Occipital lobe (tissue), 1 donor: ENCODE measurements at regions not wholly inside any gene's neighbourhood (a gene's known extent, or its start where the extent isn't known, plus 50 kb on each side); places are given as distances from the start of the nearest gene placed in this dataset.
"Not testable (repeated sequence)": the region's sequence is repeated elsewhere in the genome, so short reads cannot be mapped to it uniquely, and the experiment has no call there.

Experiments used
- DNase-seq: peaks from one replicate; lab custom pipeline; 2025; lab: John Stamatoyannopoulos, UW

DNA sequence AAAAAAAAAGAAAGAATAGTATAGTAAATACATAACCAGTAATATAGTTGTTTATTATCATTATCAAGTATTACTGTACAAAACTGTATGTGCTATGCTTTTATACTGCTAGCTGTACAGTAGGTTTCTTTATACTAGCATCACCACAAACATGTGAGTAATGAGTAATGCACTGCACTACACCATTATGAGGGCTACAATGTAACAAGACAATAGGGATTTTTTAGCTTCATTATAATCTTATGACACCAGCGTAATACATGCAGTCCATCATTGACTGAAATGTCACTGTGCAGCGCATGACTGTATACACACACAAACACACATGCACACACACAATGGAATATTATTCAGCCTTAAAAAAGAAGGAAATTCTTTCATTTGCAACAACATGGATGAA is 111.5 kb upstream of the ZBED5 start:
- no peak for DNase-seq

DNA sequence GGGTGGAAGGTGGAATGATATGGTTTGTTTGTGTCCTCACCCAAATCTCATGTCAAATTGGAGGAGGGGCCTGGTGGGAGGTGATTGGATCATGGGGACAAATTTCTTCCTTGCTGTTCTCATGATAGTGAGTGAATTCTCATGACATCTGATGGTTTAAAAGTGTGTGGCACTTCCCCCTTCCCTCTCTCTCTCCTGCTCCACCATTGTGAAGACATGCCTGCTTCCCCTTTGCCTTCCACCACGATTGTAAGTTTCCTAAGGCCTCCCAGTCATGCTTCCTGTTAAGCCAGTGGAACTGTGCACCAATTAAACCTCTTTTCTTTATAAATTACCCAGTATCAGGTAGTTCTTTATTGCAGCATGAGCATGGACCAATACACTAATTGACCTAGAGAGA is 99.0 kb upstream of the ZBED5 start:
- not testable (repeated sequence) for DNase-seq

DNA sequence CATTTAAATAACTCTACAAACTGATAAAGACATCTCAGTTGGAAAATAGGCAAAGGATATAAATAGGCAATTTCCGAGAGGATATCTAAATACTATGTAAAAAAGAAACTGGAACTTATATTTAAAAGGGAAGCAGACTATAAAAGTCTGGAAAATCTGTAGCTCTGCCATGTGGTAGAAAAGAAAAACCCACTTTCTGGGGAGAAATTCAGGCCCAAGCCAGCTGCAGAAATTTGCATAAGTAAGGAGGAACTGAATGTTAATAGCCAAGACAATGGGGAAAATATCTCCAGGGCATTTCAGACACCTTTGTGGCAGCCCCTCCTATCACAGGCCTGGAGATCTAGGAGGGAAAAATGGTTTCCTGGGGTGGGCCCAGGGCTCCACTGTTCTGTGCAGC is 97.8 kb upstream of the ZBED5 start:
- DNase-seq = no peak

DNA sequence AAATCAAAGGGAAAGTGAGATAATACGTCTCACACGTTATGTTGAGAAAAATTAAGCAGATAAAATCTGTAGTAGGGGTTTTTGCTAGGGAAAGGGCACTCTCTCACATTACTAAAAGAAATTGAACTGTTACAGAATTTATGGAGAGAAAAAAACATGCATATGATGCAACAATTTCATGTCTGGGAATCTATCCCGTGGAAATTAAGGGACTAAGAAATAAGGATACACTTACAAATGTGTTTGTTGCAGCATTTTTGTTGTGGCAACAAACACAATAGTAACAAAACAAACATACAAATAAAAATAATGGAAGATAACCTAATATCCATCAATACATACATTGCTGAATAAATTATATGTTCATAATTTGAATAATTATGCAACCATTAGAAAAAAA is 96.3 kb upstream of the ZBED5 start:
- no peak for DNase-seq

DNA sequence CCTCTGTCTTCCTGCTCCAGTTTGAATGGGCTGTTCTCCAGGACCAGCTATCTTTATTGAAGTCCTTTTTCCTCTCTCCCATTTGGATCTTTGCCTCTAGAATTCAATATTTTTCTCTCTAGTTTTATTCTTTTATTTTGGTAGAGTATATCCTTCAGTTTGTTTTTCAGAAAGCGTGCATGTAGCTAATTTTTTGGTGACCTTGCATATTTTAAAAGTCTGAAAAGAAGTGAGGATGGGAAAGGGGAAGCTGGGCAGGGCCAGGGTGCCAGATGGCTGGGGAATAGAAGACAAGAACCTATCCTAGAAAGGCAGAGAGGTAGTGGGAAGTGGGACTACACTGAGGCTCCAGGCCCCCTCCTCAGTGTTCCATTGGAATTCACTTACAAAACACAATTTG is 95.0 kb upstream of the ZBED5 start:
- DNase-seq = no peak

DNA sequence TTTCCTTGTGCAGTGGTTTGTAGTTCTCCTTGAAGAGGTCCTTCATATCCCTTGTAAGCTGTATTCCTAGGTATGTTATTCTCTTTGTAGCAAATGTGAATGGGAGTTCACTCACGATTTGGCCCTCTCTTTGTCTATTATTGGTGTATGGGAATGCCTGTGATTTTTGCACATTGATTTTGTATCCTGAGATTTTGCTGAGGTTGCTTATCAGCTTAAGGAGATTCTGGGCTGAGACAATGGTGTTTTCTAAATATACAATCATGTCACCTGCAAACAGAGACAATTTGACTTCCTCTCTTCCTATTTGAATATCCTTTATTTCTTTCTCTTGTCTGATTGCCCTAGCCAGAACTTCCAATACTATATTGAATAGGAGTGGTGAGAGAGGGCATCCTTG is 90.1 kb upstream of the ZBED5 start:
- DNase-seq = not testable (repeated sequence)

DNA sequence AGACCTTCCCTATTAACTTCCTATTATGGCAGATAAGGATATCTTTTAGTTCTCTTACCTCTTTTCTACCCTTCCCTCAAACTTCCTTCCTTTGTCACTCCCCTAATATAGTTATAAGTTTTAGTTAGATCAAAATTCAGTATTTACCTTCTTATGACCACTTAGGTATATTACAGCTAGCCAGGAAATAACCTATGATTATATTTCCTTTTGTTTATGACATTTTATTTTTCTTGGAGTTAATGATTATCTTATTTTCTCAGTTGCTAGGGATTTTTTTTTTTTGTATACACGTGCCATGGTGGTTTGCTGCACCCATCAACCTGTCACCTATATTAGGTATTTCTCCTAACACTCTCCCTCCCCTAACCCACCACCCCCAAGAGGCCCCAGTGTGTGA is 88.2 kb upstream of the ZBED5 start:
- no peak for DNase-seq

DNA sequence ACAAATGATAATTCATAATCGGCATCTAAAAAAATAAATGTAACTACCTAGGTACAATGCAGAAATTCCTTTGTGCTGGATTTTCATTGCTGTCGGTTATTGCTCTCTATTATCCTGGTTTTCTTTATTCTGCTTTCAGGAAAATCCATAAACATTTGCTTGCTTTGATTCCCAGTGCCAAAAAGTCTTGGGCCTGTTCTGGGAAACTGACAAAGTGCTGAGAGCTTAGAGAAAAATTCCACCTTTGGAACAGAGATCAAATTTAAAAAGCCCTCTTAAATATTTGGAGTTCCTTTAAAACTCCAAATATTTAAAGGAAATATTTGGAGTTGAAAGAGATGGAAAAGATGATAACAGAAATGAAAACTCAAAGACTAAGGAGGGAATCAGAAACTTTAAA is 87.3 kb upstream of the ZBED5 start:
- no peak for DNase-seq

DNA sequence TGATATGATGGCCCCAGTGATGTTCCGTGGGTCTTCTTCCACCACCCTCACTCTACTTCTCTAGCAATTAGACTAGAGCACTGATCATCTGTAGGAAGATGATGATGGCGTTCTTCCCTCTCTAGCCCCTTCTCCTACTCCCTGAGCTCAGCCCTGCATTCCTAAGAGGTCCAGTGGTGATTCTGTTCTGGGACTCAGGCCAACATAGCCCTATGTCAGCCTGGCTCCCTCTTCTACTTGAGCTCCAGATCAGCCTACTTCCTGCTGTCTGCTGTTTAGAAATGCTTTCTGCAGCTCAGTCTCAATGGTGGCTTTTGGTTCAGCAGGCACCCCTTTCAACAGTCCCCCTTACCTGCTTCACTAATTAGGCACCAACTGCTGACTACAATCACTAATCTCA is 86.1 kb upstream of the ZBED5 start:
- no peak for DNase-seq

DNA sequence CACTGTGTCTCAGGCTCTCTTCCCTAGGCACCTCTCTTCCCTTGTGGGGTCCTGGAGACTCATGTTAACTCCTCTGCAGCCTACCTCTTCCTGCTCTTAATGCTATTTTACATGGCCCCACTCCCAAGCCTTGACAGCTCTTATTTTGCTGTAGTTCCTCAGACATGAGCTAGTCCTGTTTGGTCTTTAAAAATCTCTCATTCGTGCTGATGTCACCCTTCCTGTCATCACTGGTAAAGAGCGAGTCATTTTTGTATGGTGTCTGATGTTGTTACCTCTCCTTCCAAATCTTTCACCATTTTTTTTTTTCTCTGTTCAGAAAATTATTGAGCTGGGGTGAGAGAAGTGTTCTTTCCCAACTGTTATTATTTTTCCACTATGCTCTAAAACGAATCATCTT is 84.8 kb upstream of the ZBED5 start:
- no peak for DNase-seq

DNA sequence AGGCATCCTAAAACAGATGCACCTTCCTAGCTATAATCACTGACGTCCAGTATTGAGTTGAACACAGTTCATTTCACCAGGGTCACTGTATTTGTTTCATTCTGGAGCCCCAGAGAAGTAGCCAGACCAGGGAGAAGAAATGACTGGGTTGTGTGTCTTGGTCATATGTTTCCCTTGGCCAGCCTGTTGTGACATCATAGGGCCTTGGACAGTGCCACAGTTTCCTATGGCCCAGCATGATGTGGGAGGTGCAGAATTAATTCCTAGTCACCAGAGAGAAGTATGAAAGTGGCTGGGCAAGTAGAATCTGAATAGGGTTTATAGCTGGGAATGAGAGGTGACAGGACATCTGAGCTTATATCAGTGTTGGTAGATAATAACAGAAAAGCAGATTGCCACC is 84.0 kb upstream of the ZBED5 start:
- DNase-seq = no peak

DNA sequence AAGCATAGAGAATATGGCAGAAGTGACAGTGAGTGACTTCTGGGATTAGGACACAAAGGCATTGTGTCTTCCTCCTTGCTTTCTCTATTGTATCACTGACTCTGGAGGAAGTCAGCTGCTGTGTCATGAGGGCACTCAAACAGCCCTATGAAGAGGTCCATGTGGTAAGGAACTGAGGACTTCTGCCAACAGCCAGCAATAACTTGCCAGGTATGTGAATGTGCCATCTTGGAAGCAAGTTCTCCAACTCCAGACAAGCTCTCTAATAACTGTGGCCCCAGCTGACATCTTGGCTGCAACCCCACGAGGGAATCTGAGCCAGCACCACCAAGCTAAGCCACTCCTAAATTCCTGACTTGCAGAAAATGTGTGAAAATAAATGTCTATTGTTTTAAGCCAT is 83.6 kb upstream of the ZBED5 start:
- DNase-seq = no peak

DNA sequence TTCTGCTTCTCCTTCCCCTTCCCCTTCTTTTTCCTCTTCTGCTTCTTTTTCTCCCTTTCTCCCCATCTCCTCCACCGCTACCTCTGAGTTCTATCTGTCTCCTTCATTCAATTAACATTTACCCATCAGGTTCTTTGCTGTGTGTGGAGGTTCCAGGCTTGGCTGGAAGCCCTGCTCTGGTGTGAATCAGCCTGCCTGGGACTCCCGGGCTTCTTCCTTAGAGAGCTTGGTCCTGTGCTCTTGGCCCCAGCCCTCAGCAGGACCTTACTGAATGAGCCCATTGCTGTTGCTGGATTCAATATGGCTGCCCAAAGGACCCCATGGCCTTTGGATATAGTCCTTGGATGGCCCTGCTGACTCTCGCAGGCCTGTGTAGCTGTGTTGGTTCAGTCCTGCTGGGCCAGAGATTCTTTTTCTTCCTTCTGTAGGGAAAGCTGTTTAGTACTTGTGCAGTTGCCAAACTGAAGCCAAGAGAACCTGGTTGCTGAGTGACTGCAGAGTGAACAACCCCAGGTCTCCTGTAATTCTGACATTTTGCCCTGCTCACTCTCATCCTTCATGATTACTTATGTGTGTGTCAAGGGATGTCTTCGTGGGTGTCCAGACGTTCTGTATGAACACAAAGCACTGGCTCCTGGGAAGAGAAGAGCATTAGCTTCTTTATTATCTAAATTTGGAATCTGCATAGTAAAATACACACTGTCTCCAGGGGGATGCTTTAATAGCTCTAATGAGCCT is 81.0 kb upstream of the ZBED5 start:
- DNase-seq = no peak

DNA sequence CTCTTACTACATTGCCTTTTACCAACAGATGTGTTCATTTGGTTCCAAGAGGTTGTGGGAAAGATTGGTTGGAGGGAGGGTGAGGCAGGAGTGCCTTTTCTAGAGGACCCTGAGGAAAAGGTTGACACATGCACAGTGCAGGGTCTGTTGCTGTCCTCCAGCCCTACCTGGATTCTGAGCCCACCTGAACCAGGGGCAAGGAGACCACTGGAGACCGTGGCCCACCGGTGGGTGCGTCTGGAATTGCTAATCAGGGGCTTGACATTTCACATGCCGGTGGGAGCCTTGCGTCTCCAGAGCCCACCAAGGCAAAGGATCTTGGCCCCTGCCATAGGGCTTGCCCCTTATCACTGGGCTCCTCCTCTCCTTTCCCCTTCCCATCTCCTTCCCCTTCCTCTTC is 80.4 kb upstream of the ZBED5 start:
- no peak for DNase-seq

DNA sequence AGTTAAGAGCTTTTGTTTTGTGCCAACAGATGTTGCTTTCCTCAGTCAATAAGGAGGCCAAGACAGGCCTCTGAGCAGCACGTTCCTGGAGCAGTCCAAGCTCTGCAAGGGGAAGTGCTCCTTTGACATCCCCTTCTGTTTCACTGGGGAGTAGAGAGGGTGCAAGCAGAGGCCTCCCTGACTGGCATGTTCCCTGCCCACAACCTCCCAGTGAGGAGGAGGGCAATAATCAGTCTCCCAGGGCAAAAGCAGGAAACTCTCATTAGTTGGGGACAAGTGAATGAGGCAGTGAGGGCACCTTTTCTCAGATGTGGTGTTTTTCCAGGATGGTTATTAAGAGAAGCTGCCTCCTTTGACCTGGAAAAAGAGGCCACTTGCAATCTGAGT is 79.5 kb upstream of the ZBED5 start:
- no peak for DNase-seq

DNA sequence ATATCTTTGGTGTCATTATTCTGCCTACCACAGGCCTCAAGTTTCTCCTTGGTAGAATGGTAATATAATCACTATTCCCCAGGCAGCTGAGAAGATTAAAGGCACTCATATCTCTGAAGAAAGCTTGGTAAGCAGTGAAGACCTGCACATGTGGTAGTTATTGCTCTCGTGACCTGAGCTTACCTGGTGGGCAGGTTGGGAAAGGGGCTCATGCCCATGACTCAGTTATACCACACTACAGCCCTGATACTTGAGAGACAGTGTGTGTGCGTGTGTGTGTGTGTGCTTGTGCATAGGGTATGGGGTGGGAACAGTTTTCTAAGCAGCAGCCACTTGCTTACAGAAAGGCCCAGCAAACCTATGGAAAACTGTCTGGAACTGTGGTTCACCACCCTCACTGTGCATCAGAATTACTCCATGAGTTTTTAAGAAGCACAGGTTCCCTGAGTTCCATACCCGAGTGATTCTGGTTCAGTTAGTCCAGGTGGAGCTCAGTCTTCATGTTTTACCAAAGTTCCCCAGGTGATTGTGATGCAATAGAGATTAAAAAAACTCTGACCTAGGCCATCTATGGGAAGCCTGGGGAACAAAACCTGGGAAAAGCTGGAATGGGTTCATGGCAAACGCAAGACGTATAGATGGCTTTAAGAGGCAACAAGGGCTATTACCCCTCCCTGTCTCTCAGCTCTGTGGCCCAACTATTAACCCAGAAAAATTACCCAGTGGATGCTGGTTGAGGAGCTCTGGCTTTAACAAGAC is 79.0 kb upstream of the ZBED5 start:
- DNase-seq = no peak

DNA sequence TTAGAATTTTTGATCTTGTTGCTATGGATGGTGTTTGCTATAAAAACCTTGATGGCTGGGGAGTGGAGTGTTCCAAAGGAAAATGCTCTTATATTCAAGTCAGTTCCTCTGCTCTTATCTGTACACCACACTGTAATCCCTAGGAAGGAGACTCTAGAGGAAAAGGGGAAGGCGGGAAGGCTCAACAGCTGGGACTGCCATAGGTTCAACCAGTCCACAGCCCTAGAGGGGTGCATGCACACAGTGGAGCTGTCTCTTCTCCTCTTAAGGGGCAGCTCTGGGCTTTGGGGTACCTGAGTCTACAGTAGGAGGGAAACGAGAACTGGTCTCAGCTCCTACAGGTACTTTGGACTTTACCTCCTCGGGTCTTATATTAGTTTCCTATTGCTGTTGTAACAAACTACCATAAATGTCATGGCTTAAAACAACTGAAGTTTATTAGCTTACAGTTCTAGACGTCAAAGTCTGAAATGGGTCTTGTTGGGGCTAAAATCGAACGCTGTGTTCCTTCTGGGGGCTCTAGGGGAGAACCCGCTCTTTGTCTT is 77.2 kb upstream of the ZBED5 start:
- DNase-seq = no peak

DNA sequence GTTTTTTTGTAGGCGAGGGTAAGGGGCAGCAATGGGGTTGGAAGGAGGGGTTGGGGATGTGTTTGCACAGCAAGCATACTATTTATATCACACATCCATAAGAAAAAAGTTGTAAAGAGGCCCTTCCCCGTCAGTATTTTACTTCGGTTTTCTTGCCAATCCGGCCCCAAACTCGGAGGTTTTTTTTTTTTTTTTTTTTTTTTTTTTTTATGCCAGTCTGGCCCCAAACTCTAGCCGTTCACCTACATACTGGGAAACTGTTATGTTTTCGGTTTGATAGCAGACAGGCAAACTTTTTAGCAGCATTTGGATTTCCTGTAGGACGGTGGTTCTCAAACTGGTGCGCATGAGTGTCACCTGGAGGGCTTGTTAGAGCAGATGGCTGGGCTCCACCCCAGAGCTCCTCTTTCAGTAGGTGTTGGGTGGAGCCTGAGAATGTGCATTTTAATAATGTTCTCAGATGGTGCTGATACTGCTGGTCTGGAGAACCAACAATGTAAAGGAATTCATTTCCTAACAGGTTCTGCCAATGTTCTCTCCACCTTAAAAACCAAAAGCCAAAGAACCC is 76.5 kb upstream of the ZBED5 start:
- no peak for DNase-seq

DNA sequence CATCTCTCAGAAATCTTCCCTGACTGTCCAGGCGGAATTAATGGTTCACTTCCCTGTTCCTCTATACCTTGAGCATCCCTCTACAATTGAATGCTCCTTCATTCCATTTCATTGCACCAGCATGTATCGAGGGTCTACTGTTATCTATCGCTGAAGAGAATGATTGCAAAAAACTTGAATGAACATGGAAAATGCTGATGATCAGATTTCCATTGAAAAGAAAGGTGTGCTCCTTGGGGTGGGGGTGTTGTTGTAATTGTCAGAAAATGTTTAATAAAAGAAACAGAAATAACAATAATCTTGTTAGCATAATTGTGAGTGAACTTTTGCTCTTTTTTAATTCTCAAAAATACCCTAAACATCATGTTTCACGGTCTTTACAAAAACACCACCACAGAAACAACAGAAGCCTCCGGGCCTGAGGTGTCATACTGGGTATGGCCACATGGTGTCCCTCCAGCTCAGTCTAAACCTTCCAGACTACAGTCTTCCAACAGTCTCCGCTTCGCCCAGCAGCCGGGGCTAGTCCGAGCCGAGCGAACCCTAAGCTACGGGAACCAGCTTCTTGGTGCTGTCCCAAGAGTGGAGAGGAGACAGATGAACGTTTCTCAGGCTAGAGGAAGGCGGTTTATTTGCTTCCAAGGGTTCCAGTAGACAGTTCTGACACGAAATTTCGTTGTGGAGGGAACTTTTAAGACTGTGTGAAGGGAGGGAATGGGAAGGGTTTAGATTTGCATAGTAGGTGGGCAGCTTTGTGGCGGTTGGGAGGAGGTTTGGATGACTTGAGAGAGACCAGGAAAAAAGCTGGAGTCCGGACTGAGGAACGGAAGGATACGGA is 75.8 kb upstream of the ZBED5 start:
- DNase-seq = peak; percentile 85

DNA sequence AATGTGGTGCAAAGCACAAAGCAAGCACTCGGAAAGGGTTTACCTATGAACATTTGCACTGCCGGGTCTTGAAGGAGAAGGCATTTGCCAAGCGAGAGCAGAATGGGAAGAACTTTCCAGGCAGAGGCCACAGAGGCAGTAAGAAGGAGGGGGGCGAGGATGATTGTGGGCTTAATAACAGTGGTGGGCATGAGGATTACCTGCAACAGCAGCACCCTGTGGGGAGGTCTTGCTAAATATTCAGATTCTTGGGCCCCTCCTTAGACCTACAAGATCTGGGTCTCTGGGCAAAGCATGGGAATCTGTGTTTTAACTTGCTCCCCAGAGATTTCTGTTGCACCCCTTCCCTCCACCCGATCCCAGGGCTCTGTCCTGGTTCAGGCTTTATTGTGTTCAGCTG is 75.1 kb upstream of the ZBED5 start:
- DNase-seq = no peak

DNA sequence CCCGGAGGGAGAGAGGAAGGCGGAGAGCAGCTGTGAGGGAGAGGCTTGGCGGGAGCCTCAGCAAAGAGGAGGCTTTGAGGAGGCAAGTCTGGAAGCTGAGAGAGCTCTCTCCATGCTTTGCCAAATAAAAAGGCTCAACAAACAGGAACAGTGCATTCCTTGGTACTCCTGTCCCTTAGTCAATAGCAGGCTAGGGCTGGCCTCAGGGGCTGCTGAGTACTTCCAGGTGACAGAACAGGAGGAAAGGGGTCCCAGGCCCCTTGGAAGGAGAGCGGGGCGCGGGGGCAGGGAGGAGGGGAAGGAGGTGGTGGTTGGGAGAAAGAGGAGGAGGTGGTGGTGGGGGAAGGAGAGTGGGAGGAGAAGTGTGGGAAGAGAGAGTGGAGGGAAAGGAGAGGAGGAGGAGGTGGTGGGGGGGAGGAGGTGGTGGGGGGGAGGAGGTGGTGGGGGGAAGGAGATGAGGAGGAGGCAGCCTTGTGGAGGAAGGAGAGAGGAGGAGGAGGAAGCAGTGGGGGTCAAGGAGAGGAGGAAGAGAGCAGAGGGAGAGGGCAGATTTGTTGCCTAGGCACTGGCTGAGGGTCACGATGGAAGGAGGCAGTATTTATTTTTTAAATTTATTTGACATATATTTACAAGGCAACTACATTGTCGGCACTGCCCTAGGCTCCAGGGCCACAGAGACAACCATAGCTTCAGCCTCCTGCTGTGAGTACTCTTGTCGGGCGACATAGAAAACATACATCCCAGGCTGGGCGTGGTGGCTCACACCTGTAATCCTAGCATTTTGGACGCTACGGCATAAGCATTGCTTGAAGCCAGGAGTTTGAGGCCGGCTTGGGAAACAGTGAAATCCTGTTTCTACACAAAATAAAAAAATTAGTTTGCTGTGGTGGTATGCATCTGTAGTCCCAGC is 74.2 kb upstream of the ZBED5 start:
- DNase-seq = no peak
